ENCODE measurements at regions not wholly inside any gene's neighbourhood (a gene's known extent, or its start where the extent isn't known, plus 50 kb on each side); places are given as distances from the start of the nearest gene placed in this dataset.

DNA sequence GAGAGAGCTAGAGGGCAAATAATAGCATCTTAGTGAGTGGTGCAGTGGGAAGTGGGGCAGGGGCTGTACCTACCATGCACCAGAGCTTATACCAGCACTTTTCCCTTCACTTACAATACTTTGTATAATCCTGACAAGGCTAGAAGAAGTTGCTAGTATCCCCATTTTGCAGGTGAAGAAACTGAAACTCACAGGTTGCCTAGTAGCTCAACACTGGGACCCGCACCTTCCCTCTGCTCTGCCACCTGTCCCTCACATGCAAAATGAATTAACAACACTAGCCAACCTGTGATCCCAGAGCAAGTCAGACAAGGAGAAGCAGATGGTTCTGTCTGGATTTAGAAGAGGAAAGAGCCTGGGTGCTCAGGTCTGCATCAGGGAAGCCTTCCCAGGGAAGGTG, 510.4 kb downstream of the BUD13 start:
- TF ChIP-seq POLR2AphosphoS2 (conservative IDR thresholded peaks at IDR 0.05; ENCODE audit: low read length) (no peak), CTCF (IDR thresholded peaks at IDR 0.05) (no peak), CHD4 (IDR thresholded peaks at IDR 0.05; ENCODE audit: borderline replicate concordance) (no peak), RARB (CRISPR knock-in tag; IDR thresholded peaks at IDR 0.05) (no peak), POLR2A (IDR thresholded peaks at IDR 0.05; ENCODE audit: low read length) (no peak), MYC (IDR thresholded peaks at IDR 0.05; ENCODE audit: borderline replicate concordance, low read length) (no peak), REST (IDR thresholded peaks at IDR 0.05) (no peak), BHLHE40 (IDR thresholded peaks at IDR 0.05; ENCODE audit: low read depth, low read length) (no peak), JUN (IDR thresholded peaks at IDR 0.05) (no peak)
